ENCODE measurements at regions not wholly inside any gene's neighbourhood (a gene's known extent, or its start where the extent isn't known, plus 50 kb on each side); places are given as distances from the start of the nearest gene placed in this dataset.

DNA sequence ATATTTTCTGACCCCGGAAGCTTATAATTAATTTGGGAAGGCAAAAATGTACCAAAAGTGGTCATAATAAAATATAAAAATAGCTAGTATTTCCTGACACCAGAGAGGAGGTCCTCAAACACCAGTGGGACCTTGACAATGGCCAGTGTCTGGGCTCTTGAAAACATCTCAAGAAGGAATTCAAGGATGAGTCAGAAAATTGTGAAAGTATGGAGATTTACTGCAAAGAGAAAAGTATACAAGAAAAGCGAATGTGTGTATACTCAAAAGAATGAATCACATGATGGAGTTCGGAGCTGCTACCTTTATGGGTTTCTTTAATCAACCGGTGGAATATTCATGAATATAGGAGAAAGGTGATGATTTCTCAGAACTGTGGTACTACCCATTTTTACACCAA is 1709.0 kb upstream of the WWC1 start:
- TF ChIP-seq, protein P1, sequence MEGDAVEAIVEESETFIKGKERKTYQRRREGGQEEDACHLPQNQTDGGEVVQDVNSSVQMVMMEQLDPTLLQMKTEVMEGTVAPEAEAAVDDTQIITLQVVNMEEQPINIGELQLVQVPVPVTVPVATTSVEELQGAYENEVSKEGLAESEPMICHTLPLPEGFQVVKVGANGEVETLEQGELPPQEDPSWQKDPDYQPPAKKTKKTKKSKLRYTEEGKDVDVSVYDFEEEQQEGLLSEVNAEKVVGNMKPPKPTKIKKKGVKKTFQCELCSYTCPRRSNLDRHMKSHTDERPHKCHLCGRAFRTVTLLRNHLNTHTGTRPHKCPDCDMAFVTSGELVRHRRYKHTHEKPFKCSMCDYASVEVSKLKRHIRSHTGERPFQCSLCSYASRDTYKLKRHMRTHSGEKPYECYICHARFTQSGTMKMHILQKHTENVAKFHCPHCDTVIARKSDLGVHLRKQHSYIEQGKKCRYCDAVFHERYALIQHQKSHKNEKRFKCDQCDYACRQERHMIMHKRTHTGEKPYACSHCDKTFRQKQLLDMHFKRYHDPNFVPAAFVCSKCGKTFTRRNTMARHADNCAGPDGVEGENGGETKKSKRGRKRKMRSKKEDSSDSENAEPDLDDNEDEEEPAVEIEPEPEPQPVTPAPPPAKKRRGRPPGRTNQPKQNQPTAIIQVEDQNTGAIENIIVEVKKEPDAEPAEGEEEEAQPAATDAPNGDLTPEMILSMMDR (IDR thresholded peaks at IDR 0.05): no peak
- no peak for DNase-seq
- intact Hi-C loops (cut with DNase I; ENCODE audit: low total_unique reads): no loop called here
- Histone ChIP-seq H3K27me3 (no peaks in the 10 kb centered on the region), H3K4me1 (no peaks in the 10 kb centered on the region), H3K4me3 (no peak overlapping the region), H3K36me3 (no peaks in the 10 kb centered on the region), H3K27ac (no peak overlapping the region), H3K9me3 (no peaks in the 10 kb centered on the region)

DNA sequence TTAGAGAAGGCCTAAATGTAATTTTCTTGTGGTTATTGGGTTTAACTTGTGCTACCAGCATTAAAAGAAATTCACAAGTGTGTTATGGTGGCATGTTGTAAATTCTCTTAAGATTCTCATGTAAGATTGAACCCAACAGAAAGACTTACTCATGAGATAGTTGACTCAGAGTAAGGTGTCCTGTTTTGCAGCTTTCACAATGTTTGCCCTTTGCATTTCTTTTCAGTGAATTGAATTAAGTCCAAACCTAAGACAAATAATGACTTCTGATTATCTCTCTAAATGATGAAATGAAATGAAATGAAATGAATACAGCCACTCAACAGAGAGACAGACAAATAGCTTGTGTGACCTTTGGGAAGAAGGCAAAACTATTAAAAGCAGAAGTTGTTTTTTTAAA is 1696.9 kb upstream of the WWC1 start:
- Histone ChIP-seq H3K9me3 (no peaks in the 10 kb centered on the region), H3K27me3 (no peaks in the 10 kb centered on the region), H3K36me3 (no peaks in the 10 kb centered on the region), H3K4me1 (no peaks in the 10 kb centered on the region), H3K4me3 (no peak overlapping the region), H3K27ac (no peak overlapping the region)
- DNase-seq: no peak
- TF ChIP-seq, protein P1 (IDR thresholded peaks at IDR 0.05): no peak
- intact Hi-C loops (cut with DNase I; ENCODE audit: low total_unique reads): no loop called here

DNA sequence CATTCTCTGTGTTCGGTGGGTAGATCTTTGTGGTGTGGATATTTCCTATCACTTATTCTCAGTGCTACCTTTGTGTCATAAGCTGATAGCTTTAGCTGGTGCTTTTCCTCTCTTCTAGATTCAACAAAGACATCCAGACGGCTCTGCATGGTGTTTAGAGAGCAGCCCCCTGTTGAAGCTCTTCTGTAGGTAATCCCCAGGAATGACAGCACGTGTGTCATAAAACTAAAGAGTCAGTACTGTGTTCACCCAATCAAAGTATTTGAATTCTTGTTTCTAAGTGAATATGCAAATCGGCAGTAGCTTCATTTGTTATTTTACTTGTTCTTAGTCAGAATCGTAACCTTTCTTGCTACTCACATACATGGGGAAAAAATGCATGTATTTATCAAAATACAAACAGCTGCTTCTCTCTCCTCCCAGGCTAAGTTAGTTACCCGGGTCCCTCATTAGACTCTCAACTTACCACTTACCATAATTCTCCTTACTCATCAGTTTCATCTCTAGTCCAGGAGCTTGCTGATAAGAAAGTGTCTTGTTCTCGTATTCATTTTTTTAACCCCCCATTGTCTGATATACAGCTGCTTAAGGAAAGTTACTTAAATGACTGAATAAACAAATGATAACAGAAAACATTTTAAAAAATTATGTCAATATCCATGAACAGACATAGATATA is 1696.0 kb upstream of the WWC1 start:
- no peaks in the 10 kb centered on the region for H3K9me3 ChIP-seq
- no peaks in the 10 kb centered on the region for H3K27me3 ChIP-seq
- no peaks in the 10 kb centered on the region for H3K36me3 ChIP-seq
- DNase-seq: no peak
- no peaks in the 10 kb centered on the region for H3K4me1 ChIP-seq
- intact Hi-C loops (cut with DNase I; ENCODE audit: low total_unique reads): no loop called here
- TF ChIP-seq, protein P1 (IDR thresholded peaks at IDR 0.05): no peak
- no peak overlapping the region for H3K4me3 ChIP-seq
- no peak overlapping the region for H3K27ac ChIP-seq

DNA sequence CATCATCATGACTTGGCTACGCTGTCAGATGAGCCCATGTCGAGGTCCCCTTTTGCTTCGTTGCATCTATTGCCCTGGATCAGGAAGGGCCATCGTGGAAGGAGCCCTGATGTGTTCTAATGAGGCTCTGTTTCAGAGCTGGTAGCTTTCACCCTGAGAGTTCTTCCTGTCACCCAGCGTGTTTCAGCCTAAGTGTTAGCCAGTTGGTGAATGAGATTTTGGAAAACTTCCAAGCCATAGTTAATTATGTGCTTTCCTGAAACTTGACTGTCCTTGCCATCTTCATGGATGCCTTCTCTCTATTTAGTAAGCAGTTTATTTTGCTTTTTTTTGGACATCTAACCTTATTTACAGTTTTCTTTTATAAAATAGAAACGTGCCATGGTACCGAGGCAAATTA is 1695.4 kb upstream of the WWC1 start:
- Histone ChIP-seq H3K27ac (no peak overlapping the region), H3K4me1 (no peaks in the 10 kb centered on the region), H3K27me3 (no peaks in the 10 kb centered on the region), H3K36me3 (no peaks in the 10 kb centered on the region), H3K9me3 (no peaks in the 10 kb centered on the region), H3K4me3 (no peak overlapping the region)
- no peak for DNase-seq
- TF ChIP-seq, protein P1 (IDR thresholded peaks at IDR 0.05): no peak
- intact Hi-C loops (cut with DNase I; ENCODE audit: low total_unique reads): no loop called here

DNA sequence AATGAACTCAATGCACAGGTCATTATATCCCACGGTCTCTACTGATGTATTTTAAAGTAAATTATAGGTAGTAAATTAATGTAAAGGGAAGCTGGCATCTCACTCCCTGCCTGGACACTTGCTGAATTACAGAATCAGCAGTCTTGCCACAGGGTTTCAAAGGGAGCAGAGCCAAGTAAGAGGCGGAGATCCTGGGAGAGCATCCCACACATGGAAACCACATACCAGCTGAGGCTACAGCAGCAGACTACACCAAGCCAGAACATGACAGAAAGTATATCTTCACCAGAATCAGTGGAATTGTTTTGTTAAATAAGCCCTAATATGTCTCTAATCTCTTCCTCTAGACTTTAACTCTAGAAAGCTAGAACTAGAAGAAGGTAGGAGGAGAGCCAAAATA is 1689.2 kb upstream of the WWC1 start:
- intact Hi-C loops (cut with DNase I; ENCODE audit: low total_unique reads): no loop called here
- H3K9me3 ChIP-seq: no peaks in the 10 kb centered on the region

More for the DNA sequence above, 1689.2 kb upstream of the WWC1 start:
- H3K4me1 ChIP-seq: no peaks in the 10 kb centered on the region
- H3K36me3 ChIP-seq: no peaks in the 10 kb centered on the region
- H3K27ac ChIP-seq: no peak overlapping the region
- no peak overlapping the region for H3K4me3 ChIP-seq
- no peak for DNase-seq
- TF ChIP-seq, protein P1 (IDR thresholded peaks at IDR 0.05): no peak
- H3K27me3 ChIP-seq: no peaks in the 10 kb centered on the region

All from tibial artery (tissue), 4 donors.